ENCODE measurements at regions not wholly inside any gene's neighbourhood (a gene's known extent, or its start where the extent isn't known, plus 50 kb on each side); places are given as distances from the start of the nearest gene placed in this dataset.
"Not testable (repeated sequence)": the region's sequence is repeated elsewhere in the genome, so short reads cannot be mapped to it uniquely, and the experiment has no call there.

DNA sequence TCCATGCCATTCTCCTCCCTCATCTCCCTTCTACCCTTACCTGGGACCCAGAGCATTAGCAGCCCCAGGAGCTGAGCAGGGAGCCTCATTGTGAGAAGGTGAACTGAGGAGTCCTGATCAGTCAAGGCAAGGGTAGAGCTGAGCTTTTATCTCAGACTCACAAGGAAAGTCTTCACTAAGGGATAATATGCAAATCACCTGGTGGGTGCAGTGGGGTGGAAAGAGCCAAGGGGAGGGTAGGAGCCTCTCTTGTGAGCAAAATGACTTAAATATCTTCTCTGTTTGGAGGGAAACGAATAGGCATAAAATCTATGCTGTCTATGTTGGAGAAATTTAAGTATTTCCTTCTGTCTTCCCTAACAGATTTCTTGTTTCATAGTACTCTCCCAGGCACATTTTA is 554.0 kb downstream of the RPIA start:
- not testable (repeated sequence) for H3K4me3 Mint-ChIP-seq; DNase-seq; H3K4me1 Mint-ChIP-seq; H3K27me3 Mint-ChIP-seq (ENCODE audit: low read depth, poor library complexity); H3K36me3 Mint-ChIP-seq (ENCODE audit: low read depth); H3K27ac Mint-ChIP-seq
- peaks cover 36% of the 10 kb centered on the region for H3K9me3 Mint-ChIP-seq

DNA sequence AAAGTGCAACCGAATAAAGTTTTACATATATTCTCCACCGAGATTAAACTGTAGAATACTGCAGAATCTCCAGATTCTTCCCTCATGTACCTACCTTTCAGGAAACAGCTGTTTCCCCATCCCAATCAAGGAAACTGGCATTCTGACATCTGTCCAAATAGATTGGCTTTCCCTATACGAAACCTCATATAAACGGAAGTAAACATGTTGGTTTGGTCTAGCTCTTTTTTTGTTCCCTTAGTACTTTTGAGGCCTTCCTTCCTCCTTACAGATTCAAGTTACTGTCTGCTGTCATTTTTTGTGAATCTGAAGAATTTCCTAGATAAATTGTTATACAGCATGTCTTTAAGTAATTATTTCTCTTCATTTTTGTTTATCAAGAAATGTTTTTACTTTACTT is 554.6 kb downstream of the RPIA start:
- DNase-seq; H3K36me3 Mint-ChIP-seq (ENCODE audit: low read depth); H3K4me1 Mint-ChIP-seq; H3K27ac Mint-ChIP-seq; H3K4me3 Mint-ChIP-seq; H3K27me3 Mint-ChIP-seq (ENCODE audit: low read depth, poor library complexity): not testable (repeated sequence)
- peaks cover 36% of the 10 kb centered on the region for H3K9me3 Mint-ChIP-seq

DNA sequence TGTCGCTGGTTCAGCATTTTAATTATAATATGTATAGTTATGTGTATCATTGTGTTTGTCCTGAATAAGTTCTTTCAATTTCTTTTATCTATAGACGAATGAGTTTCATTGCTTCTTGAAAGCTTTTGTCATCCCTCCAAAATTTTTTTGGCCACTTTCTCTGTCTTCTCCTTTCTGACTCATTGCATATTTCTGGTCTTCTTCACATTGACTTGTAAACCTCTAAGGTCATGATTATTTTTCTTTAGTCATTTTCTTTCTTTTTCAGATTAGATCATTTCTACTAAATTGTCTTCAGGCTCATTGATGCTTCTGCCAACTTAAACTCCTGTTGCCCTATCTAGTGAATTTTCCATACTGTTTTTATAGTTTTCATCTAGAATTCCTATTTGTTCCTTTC is 555.1 kb downstream of the RPIA start:
- not testable (repeated sequence) for H3K27me3 Mint-ChIP-seq (ENCODE audit: low read depth, poor library complexity); DNase-seq; H3K4me1 Mint-ChIP-seq; H3K4me3 Mint-ChIP-seq; H3K27ac Mint-ChIP-seq; H3K36me3 Mint-ChIP-seq (ENCODE audit: low read depth)
- H3K9me3 Mint-ChIP-seq, result peaks cover 30% of the 10 kb centered on the region

DNA sequence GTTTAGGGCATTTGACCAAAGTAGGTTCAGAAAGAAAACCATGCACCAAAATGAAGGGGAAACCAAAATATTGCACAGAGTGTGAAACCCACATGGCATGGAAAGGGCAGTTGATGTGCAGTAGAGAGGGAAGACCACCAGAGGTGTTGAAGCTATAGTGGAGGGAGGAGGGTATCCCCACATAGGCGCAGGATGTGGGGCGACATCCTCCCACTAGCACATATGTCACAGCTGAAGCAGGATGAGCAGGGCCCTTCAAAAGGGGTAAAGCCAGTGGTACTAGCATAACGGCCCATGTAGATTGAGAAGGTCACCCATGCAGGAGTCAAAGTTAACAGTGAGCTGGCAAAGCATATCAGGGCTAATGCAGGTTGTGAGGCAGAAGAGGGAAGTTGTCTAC is 563.5 kb downstream of the RPIA start:
- H3K9me3 Mint-ChIP-seq; H3K36me3 Mint-ChIP-seq (ENCODE audit: low read depth); DNase-seq; H3K27ac Mint-ChIP-seq; H3K4me3 Mint-ChIP-seq; H3K4me1 Mint-ChIP-seq; H3K27me3 Mint-ChIP-seq (ENCODE audit: low read depth, poor library complexity): not testable (repeated sequence)

DNA sequence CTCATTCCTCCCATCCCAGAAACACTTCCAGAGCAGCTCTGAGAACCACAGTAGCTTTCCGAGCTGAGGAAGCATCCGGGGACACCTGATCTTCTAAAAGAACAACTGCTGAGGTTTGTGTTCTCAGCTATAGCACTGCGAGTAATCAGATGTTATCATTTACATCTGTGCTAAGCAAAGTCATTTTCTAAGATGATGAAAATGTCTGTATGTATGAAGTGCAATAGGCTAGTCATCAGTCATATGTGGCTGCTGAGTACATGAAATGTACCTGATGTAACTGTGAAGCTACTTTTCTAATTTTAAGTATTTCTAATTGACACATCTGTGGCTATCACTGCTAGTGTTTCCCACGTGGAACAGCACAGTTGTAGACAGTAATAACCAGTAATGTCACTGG is 582.0 kb downstream of the RPIA start:
- H3K4me1 Mint-ChIP-seq; H3K36me3 Mint-ChIP-seq (ENCODE audit: low read depth); H3K4me3 Mint-ChIP-seq; DNase-seq; H3K27me3 Mint-ChIP-seq (ENCODE audit: low read depth, poor library complexity); H3K9me3 Mint-ChIP-seq; H3K27ac Mint-ChIP-seq: not testable (repeated sequence)

DNA sequence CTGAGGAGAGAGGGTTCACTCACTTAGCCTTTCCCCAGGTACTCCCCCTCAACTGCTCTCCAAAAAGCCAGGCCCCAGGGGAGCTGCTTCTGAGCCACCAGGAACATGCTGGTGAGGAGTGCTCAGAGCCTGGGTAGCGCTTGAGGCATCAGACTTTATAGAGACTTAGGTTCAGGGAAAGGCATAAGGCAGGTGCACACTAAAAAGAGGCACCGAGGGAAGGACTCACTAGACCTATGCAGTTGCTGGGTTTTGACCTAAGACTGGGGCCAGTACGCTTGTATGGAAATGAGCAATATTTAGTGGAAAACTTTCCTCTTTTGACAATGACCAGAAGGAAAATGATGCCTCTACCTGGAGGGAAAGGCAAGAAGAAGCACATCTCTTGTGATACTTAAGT is 589.1 kb downstream of the RPIA start:
- not testable (repeated sequence) for H3K27me3 Mint-ChIP-seq (ENCODE audit: low read depth, poor library complexity); H3K36me3 Mint-ChIP-seq (ENCODE audit: low read depth); H3K9me3 Mint-ChIP-seq; H3K4me3 Mint-ChIP-seq; DNase-seq; H3K4me1 Mint-ChIP-seq; H3K27ac Mint-ChIP-seq

DNA sequence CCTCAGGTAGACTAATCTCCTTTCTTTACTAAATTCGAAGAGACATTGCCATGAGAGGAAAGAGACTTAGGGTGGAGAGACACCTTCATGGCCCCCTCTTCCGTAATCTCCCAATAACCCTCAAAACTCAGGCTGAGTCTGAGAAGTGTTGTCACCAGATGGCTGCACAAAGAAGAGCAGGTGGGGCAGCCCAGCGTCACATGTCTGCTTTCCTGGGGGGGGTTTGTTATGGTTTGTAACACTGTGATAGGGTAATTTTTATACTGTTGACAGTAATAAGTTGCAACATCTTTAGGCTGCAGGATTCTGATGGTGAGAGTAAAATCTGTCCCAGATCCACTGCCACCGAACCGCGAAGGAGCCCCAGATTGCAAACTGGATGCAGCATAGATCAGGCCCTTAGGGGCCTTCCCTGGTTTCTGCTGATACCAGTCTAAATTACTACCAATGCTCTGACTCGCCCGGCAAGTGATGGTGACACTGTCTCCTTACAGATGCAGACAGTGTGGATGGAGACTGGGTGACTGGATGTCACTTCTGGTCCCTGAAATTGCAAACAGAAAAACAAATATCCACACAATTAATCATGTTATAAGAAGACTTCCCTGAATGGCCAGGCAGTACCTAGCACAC is 595.1 kb downstream of the RPIA start:
- H3K9me3 Mint-ChIP-seq; H3K4me3 Mint-ChIP-seq; DNase-seq; H3K27me3 Mint-ChIP-seq (ENCODE audit: low read depth, poor library complexity); H3K36me3 Mint-ChIP-seq (ENCODE audit: low read depth); H3K4me1 Mint-ChIP-seq; H3K27ac Mint-ChIP-seq: not testable (repeated sequence)

DNA sequence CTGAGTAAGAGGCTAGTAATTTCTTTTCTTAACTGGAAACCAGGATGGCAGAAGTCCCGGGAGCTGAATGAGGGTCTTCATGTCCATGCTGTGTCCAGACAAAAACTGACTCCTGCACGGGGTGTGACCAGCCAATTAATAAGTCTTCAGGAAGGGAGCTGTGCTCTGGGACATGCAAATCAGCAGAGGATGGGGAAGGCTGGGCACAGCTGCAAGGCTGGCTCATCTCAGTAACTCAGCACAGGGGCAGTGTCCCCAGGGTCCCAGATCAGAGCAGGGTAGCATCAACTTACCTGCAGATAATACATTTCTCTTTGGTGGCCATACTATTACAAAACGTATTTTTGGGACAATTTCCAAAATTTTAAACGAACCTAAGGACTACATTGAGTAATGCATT is 595.6 kb downstream of the RPIA start:
- not testable (repeated sequence) for H3K36me3 Mint-ChIP-seq (ENCODE audit: low read depth); H3K27ac Mint-ChIP-seq; H3K27me3 Mint-ChIP-seq (ENCODE audit: low read depth, poor library complexity); H3K4me3 Mint-ChIP-seq; H3K9me3 Mint-ChIP-seq; DNase-seq; H3K4me1 Mint-ChIP-seq

DNA sequence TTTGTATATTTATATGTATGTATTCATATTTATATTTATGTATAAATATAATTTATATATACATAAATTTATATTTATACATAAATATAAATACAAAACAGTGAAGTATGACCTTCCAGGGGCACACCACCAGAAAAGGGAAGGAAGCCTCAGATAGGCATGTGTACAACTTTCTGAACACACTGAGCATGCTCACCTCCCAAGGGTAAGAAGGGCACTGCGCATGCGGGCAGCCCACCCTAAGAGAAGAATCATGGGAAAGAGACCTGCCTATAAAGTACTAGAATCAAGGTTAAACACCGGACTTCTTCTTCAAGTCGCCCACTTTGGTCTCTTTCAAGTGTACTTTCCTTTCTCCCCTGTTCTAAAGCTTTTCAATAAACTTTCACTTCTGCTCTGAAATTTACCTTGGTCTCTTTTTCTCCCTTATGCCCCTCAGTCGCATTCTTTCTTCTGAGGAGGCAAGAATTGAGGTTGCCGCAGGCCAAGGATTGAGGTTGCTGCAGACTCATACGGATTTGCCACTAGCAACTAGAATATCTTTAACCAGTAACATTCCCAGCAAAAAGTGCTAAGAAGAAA is 600.3 kb downstream of the RPIA start:
- not testable (repeated sequence) for H3K9me3 Mint-ChIP-seq; H3K27ac Mint-ChIP-seq; H3K4me3 Mint-ChIP-seq; H3K27me3 Mint-ChIP-seq (ENCODE audit: low read depth, poor library complexity); DNase-seq; H3K4me1 Mint-ChIP-seq; H3K36me3 Mint-ChIP-seq (ENCODE audit: low read depth)

DNA sequence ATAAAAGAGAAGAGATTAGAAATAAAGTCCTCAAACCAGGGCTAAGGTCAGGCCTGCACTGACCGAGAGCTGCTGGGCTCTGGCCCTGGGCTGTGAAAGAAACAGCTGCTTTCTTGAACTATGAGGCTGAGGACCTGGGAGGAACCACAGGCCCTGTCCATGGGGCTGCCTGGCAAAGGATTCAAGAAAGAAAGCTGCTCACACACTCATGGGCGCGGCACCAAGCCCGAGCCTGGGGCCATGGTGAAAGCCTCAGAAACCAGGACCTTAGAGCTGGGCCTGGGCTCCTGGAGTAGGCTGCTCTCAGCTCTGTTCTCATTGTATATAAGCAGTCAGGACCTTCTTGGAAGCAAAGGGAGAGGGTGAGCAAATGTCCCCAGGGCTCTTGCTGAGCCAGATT is 601.9 kb downstream of the RPIA start:
- not testable (repeated sequence) for H3K4me1 Mint-ChIP-seq; H3K9me3 Mint-ChIP-seq; H3K27ac Mint-ChIP-seq; H3K4me3 Mint-ChIP-seq; H3K36me3 Mint-ChIP-seq (ENCODE audit: low read depth); DNase-seq; H3K27me3 Mint-ChIP-seq (ENCODE audit: low read depth, poor library complexity)

DNA sequence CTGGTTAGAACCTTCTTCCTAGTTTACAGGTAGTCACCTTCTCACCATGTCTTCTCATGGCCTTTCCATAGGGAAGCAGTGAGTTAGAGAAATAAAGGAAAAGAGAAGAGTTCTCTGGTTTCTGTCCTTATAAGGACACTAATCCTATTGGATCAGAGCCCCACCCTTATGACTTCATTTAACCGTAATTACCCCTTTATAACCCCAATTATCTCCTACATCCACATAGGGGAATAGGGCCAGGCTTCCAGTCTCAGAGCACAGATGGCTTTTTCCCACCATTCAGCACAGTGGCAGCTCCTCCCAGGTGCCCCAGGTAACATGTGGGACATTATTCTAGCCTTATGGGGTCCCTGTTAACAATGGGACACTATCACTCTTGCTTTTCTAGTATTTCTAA is 602.9 kb downstream of the RPIA start:
- not testable (repeated sequence) for H3K9me3 Mint-ChIP-seq; DNase-seq; H3K4me3 Mint-ChIP-seq; H3K27ac Mint-ChIP-seq; H3K36me3 Mint-ChIP-seq (ENCODE audit: low read depth); H3K27me3 Mint-ChIP-seq (ENCODE audit: low read depth, poor library complexity); H3K4me1 Mint-ChIP-seq

DNA sequence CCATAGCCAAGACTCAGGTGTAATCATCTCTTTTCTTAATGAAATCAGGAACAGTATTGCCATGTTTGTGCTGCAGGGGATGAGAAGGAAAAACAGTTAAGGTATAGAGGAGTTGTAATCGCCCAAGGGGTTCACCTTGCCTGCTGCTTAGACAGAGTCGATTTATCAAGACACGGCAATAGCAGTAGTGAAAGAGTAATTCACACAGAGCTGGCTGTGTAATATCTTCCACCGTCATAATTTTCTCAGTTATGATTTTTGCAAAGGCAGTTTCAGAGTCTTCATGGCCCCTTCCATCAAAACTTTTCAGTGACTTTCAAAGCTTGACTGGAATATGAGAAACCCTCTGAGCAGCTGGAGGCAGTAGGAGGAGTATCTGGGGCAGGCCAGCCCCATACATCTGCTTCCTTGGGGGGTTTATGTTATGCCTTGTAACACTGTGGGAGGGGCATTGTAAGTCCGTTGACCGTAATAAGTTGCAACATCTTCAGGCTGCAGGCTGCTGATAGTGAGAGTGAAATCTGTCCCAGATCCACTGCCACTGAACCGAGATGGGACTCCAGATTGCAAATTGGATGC is 605.4 kb downstream of the RPIA start:
- not testable (repeated sequence) for H3K4me3 Mint-ChIP-seq; H3K36me3 Mint-ChIP-seq (ENCODE audit: low read depth); DNase-seq; H3K4me1 Mint-ChIP-seq; H3K27ac Mint-ChIP-seq; H3K9me3 Mint-ChIP-seq; H3K27me3 Mint-ChIP-seq (ENCODE audit: low read depth, poor library complexity)

DNA sequence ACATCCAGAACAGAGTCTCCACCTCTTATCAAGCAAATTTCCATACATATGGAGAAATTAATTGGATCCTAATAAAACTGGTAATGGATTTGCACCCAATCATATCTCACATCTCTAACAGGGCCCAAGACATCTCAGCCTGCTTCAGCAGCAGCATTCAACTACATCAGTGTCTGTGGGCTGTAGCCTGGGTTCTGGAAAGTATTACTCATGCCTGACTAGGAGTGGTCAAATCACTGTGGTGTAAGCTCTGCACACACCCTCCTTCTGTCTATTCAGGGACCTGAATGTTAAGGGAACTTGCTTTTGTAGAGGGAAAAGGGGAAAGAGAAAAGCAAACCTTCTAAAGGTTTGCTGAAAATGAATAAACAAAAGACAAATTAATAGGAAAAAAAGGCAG is 607.7 kb downstream of the RPIA start:
- H3K4me3 Mint-ChIP-seq; H3K4me1 Mint-ChIP-seq; H3K36me3 Mint-ChIP-seq (ENCODE audit: low read depth); H3K27ac Mint-ChIP-seq; H3K27me3 Mint-ChIP-seq (ENCODE audit: low read depth, poor library complexity); H3K9me3 Mint-ChIP-seq; DNase-seq: not testable (repeated sequence)

DNA sequence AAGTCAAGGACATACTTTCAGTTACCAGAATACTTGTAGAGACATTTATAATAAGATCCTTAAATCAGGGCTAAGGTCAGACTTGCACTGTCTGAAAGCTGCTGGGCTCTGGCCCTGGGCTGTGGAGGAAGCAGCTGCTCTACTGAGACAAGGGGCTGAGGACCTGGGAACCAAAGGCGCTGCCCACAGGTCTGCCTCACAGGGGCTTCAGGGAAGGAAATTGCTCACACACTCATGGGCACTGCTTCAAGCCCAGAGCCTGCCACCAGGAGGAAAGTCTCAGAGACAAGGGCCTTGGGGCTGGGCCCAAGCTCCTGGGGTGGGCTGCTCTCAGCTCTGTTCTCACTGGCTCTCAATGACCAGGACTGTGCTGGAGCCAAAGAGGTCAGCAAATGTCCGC is 614.1 kb downstream of the RPIA start:
- not testable (repeated sequence) for H3K36me3 Mint-ChIP-seq (ENCODE audit: low read depth); H3K4me3 Mint-ChIP-seq; DNase-seq; H3K27me3 Mint-ChIP-seq (ENCODE audit: low read depth, poor library complexity); H3K4me1 Mint-ChIP-seq; H3K27ac Mint-ChIP-seq
- peaks cover 13% of the 10 kb centered on the region for H3K9me3 Mint-ChIP-seq

DNA sequence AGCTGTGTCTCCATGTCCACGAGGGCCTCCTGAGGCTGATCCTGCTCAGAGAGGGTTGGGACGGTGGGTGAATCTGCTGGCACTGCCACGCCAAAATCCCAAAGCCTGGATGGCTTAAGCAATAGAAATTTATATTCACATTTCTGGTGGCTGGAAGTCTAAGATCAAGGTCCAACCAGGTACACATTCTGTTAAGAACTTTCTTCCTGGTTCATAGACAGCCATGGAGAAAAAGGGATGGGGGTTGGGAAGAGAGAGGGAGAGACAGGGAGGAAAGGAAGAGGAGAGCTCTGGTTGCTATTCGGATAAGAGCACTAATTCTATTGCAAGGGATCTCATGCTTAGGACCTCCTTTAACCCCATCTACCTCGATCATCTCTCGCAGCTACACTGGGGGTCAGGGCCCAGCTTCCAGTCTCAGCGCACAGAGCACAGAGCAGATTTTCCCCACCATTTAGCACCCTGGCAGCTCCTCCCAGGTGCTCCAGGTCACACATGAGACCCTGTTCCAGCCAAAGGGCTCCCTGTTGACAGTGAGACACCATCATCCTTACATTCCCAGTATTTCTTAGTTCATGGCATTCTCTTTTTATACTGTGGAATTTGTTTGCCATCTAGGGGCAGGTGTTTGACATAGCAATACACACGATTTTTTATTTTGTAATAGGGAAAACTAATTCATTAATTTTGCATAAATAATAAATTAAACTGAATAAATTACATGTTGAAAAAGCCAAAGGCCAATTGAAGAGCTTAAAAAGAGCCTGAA is 615.6 kb downstream of the RPIA start:
- H3K4me3 Mint-ChIP-seq; H3K36me3 Mint-ChIP-seq (ENCODE audit: low read depth); H3K27ac Mint-ChIP-seq; DNase-seq; H3K27me3 Mint-ChIP-seq (ENCODE audit: low read depth, poor library complexity); H3K4me1 Mint-ChIP-seq: not testable (repeated sequence)
- peaks cover 17% of the 10 kb centered on the region for H3K9me3 Mint-ChIP-seq
